PC-9 (cell line): ENCODE measurements at regions not wholly inside any gene's neighbourhood (a gene's known extent, or its start where the extent isn't known, plus 50 kb on each side); places are given as distances from the start of the nearest gene placed in this dataset.

ENCODE experiments used
- BruUV-seq: library from RNA; stranded (reverse); fragments of 400-500 nt; replicated peaks from 2 replicates; lab custom pipeline; 2021; lab: Mats Ljungman, UMichigan
- CTCF ChIA-PET: fragments of 300-600 bp; sonication (Branson Sonifier 250); formaldehyde crosslinking; loops from one replicate; lab custom pipeline; 2022; ENCODE audit warnings: antibody characterized with exemption; lab: Charles Lee
- POLR2A ChIA-PET: fragments of 300-600 bp; sonication (Branson Sonifier 250); formaldehyde crosslinking; loops from one replicate; lab custom pipeline; 2022; ENCODE audit warnings: antibody characterized with exemption; ENCODE audit not compliant: unreplicated experiment; lab: Charles Lee
- DNase-seq, 2 experiments: peaks; one replicate each; pipeline versions ENCODE4 v3.0.0 to v3.0.0-alpha.2; 2015 to 2022; ENCODE audit warnings: mixed read lengths in 1 of 2
- H2AFZ ChIP-seq: fragments of 200-600 bp; sonication (generic); 2 replicates; pipeline ENCODE4 v1.8.1; 2017; ENCODE audit warnings: antibody characterized with exemption
- H3F3A ChIP-seq: fragments of 200-600 bp; sonication (generic); 2 replicates; pipeline ENCODE4 v1.8.1; 2017; ENCODE audit warnings: antibody characterized with exemption, mild to moderate bottlenecking, low read depth; ENCODE audit not compliant: insufficient read depth
- H3K27ac ChIP-seq: fragments of 200-600 bp; sonication (generic); 2 replicates; pipeline ENCODE4 v1.6.1; 2016; ENCODE audit warnings: mixed run types
- H3K27me3 ChIP-seq: fragments of 200-600 bp; sonication (generic); 2 replicates; pipeline ENCODE4 v1.6.1; 2016; ENCODE audit warnings: low read depth, mixed run types; ENCODE audit not compliant: insufficient read depth
- H3K36me3 ChIP-seq: fragments of 200-600 bp; sonication (generic); 2 replicates; pipeline ENCODE4 v1.6.1; 2016; ENCODE audit warnings: low read depth, mixed run types
- H3K4me1 ChIP-seq: fragments of 200-600 bp; sonication (generic); replicated peaks from 2 replicates; pipeline ENCODE4 v1.6.1; 2016; ENCODE audit warnings: mixed run types; ENCODE audit not compliant: insufficient read depth
- H3K4me2 ChIP-seq: fragments of 200-600 bp; sonication (generic); 2 replicates; pipeline ENCODE4 v1.6.1; 2017; ENCODE audit warnings: mixed run types
- H3K4me3 ChIP-seq: fragments of 200-600 bp; sonication (generic); 2 replicates; pipeline ENCODE4 v1.6.1; 2016; ENCODE audit warnings: mixed run types
- H3K79me2 ChIP-seq: fragments of 200-600 bp; sonication (generic); 2 replicates; pipeline ENCODE4 v1.6.1; 2017; ENCODE audit warnings: low read depth, mixed run types
- H3K9me2 ChIP-seq: fragments of 200-600 bp; sonication (generic); 2 replicates; pipeline ENCODE4 v1.8.1; 2017; ENCODE audit warnings: mild to moderate bottlenecking; ENCODE audit not compliant: insufficient read depth
- H3K9me3 ChIP-seq: fragments of 200-600 bp; sonication (generic); 2 replicates; pipeline ENCODE4 v1.8.1; 2016; ENCODE audit warnings: low read depth; ENCODE audit not compliant: insufficient read depth
- H4K20me1 ChIP-seq: fragments of 200-600 bp; sonication (generic); 2 replicates; pipeline ENCODE4 v1.8.1; 2017; ENCODE audit not compliant: insufficient read depth
- EZH2 ChIP-seq: fragments of 200-600 bp; sonication (generic); IDR thresholded peaks from 2 replicates; pipeline ENCODE4 v1.8.0; 2017; ENCODE audit warnings: antibody characterized with exemption, low read depth
- intact Hi-C: fragments of 100-400 bp; cut with micrococcal nuclease; formaldehyde crosslinking; loops from one replicate; pipeline ENCODE4 v1.10.0; 2022; ENCODE audit not compliant: unreplicated experiment
- TF ChIP-seq, protein P1 (sequence below): fragments of 200-600 bp; sonication (generic); conservative IDR thresholded peaks from 2 replicates; pipeline ENCODE4 v1.6.1; 2017; ENCODE audit warnings: mixed run types, antibody characterized with exemption, mild to moderate bottlenecking, moderate library complexity

DNA sequence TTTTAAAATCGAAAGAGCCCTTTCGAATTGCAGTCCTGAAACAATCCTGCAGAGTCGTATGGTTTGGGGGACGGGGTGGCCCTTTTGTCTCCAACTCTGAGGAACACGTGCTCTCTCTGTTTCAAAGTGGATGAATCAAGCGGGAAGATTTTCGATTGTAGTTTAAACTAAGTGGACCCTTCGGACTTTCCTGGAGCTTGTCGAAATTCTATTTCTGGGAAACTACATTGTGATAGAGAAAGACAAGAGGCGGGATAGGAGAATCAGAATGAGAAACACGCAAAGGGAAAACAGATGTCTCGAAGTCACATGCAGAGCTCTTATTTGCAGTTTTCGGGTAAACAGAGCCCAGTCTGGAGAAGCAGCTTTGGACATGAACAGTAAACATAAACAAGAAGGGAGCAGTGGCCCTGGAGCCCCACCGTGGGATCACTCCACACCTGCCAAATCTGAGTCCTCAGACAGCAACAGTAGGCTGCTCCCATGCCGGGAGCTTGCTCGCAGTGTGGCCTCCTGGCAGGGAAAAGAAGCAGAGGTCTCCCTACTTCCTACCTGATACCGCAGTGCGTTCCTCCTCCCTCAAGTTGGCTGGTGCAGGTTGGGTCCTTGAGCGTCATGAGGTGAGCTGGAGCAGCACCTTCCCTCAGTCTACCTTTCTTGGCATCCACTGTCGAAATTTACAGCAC, 202.4 kb downstream of the SLC4A3 start:
- intact Hi-C loops, result no loop called here
- DNase-seq, result no peak
- TF ChIP-seq, protein P1, sequence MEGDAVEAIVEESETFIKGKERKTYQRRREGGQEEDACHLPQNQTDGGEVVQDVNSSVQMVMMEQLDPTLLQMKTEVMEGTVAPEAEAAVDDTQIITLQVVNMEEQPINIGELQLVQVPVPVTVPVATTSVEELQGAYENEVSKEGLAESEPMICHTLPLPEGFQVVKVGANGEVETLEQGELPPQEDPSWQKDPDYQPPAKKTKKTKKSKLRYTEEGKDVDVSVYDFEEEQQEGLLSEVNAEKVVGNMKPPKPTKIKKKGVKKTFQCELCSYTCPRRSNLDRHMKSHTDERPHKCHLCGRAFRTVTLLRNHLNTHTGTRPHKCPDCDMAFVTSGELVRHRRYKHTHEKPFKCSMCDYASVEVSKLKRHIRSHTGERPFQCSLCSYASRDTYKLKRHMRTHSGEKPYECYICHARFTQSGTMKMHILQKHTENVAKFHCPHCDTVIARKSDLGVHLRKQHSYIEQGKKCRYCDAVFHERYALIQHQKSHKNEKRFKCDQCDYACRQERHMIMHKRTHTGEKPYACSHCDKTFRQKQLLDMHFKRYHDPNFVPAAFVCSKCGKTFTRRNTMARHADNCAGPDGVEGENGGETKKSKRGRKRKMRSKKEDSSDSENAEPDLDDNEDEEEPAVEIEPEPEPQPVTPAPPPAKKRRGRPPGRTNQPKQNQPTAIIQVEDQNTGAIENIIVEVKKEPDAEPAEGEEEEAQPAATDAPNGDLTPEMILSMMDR, result no peak
- no peak for TF ChIP-seq EZH2
- Histone ChIP-seq H3K4me2 (no peak overlapping the region), H3K27ac (no peak overlapping the region), H3K9me3 (no peaks in the 10 kb centered on the region), H3K79me2 (no peaks in the 10 kb centered on the region), H3K36me3 (no peaks in the 10 kb centered on the region), H3F3A (no peaks in the 10 kb centered on the region), H3K9me2 (no peaks in the 10 kb centered on the region), H3K4me1 (no peaks in the 10 kb centered on the region), H4K20me1 (no peaks in the 10 kb centered on the region), H2AFZ (no peak overlapping the region), H3K4me3 (no peak overlapping the region), H3K27me3 (no peaks in the 10 kb centered on the region)
- BruUV-seq, result no TSS peak
- ChIA-PET POLR2A (no interaction called here), CTCF (no interaction called here)

DNA sequence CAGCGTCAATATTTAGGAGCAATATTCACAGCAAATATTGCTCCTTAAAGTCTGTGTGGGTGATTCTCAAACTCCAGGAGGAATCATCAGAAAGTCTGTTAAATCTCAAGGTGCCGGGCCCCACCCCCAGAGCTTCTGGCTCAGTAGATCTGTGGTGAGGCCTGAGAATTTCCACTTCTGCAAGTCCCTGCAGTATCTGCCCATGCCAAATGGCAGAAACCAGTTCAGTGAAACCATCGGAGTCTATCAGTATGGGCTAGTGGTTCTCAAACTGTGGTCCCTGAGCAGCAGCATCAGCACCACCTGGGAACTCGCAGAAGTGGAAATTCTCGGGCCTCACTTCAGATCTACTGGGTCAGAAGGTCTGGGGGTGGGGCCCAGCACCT, 202.9 kb downstream of the SLC4A3 start:
- H3K4me2 ChIP-seq, result no peak overlapping the region
- no TSS peak for BruUV-seq
- H3K79me2 ChIP-seq, result no peaks in the 10 kb centered on the region
- DNase-seq, result no peak
- H2AFZ ChIP-seq, result no peak overlapping the region
- no peak overlapping the region for H3K4me3 ChIP-seq
- ChIA-PET CTCF (no interaction called here), POLR2A (no interaction called here)
- H3K9me3 ChIP-seq, result no peaks in the 10 kb centered on the region
- intact Hi-C loops, result no loop called here
- no peak overlapping the region for H3K27ac ChIP-seq
- TF ChIP-seq, protein P1, result no peak
- TF ChIP-seq EZH2, result no peak
- H3F3A ChIP-seq, result no peaks in the 10 kb centered on the region
- H4K20me1 ChIP-seq, result no peaks in the 10 kb centered on the region
- H3K9me2 ChIP-seq, result no peaks in the 10 kb centered on the region
- no peaks in the 10 kb centered on the region for H3K4me1 ChIP-seq
- no peaks in the 10 kb centered on the region for H3K36me3 ChIP-seq
- no peaks in the 10 kb centered on the region for H3K27me3 ChIP-seq

DNA sequence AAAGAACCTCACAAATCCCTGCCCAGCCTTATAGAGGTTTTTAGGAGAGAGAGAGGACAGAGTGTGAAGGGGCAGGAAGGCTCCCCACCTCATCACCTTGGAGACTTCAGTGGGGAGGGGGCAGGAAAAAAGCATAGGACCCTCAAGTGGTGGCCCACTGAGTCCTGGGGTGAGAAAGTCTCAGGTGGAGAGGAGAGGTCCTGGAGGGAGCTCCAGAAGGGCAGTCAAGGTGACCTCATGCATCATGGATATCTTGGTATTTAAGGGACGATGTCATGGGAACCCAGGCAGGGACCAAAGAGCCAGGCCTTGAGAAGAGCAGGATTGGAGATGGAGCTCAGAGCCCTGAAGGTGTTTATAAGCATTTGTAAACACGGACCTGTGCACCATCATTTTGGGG, 204.5 kb downstream of the SLC4A3 start:
- Histone ChIP-seq H3K9me2 (no peaks in the 10 kb centered on the region), H3K27me3 (no peaks in the 10 kb centered on the region), H3K9me3 (no peaks in the 10 kb centered on the region), H3K4me1 (no peaks in the 10 kb centered on the region), H2AFZ (no peak overlapping the region), H3K4me3 (no peak overlapping the region), H3K27ac (no peak overlapping the region), H3K4me2 (no peak overlapping the region), H3F3A (no peaks in the 10 kb centered on the region), H3K79me2 (no peaks in the 10 kb centered on the region), H4K20me1 (no peaks in the 10 kb centered on the region), H3K36me3 (no peaks in the 10 kb centered on the region)
- DNase-seq, result no peak
- intact Hi-C loops, result no loop called here
- ChIA-PET CTCF (no interaction called here), POLR2A (no interaction called here)
- TF ChIP-seq, protein P1, result no peak
- no peak for TF ChIP-seq EZH2
- BruUV-seq, result no TSS peak
